ENCODE measurements at regions not wholly inside any gene's neighbourhood (a gene's known extent, or its start where the extent isn't known, plus 50 kb on each side); places are given as distances from the start of the nearest gene placed in this dataset.

DNA sequence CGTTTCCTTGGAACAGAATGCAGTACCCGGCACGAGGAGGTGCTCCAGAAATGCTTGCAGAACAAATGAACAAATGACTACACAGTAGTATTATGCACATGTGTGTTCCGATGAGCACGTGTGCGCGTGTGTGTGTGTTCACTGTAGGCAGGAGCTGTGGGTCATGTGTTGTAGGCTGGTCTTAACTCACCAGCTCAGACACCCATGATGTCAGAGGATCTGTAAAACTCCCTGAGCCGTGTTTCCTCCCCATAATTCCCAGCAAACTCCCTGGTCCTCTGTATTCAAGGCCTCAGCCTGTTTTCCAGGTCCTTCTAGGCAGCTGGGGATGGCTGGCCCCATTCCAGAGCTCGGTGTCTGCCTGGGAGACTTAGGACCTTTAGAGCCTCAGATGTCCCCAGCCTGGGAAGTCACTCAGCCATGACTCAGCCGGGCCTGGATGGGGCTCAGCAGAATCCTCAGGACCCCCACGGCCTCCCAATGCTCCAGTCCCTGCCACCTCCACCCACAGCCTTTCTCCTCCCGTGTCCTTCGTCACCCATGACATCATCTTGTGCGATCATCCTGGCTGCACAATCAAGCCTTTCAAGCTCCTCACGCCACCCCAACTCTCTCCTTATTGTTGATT, 475.0 kb upstream of the SULF2 start:
- no peak for DNase-seq (ENCODE audit: low spot score)
- ATAC-seq = no peak

DNA sequence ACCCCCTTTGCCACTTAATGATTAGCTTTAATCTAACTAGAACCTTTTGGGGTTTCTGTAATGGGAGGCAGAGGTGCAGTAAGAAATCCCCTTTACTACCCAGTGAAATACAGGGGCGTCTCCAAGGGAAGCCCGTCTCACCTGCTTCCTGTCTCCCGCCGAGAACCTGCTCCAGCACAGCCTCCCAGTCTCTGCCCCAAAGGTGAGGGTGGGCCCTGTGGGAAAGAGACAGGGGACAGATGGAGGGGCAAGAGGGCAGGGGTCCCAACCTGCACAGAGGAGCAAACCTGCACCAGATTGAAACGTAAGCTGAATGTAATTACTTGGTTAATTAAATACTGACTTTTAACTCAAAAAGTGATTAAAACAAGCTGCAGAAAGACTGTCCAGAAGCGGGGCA, 474.2 kb upstream of the SULF2 start:
- DNase-seq (ENCODE audit: low spot score) (no peak), ATAC-seq (no peak)

DNA sequence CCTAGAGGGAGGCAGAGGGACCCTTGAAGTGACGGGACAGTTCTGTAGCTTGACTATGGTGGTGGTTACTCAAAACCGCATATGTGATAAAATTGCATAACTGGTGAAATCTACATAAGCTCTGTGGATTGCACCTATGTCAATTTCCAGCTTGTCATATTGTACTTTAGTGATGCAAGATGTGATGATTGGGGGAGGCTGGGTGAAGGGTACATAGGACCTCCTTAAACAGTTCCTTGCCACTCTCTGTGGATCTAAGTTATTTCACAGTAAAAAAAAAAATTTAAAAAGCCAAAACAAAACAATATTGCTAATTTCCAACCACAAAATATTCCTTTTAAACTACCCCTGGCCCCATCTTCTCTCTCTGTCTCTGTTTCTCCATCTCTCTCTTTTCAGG, 472.6 kb upstream of the SULF2 start:
- ATAC-seq = no peak

DNA sequence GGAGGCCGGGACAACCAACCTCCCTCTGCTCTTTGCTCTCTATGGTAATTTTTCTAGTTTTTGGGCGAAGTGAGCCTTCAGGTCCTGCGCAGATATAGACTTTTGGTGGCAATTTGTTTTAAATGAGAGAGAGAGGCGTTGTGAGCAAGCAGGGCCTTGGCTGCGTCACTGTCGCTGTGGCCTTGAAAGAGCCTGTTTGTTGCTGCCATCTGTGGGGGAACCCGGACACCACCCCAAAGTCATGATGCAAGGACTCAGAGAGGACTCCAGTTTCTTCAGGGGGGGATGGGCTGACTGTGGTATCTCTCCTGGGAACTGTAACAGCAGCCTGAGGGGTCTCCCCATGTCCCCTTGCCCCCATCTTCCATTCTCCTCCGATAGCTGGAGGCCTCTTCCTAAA, 462.7 kb upstream of the SULF2 start:
- ATAC-seq = no peak
- DNase-seq (ENCODE audit: low spot score) = no peak

More for the DNA sequence above, 472.6 kb upstream of the SULF2 start:
- no peak for DNase-seq (ENCODE audit: low spot score)

DNA sequence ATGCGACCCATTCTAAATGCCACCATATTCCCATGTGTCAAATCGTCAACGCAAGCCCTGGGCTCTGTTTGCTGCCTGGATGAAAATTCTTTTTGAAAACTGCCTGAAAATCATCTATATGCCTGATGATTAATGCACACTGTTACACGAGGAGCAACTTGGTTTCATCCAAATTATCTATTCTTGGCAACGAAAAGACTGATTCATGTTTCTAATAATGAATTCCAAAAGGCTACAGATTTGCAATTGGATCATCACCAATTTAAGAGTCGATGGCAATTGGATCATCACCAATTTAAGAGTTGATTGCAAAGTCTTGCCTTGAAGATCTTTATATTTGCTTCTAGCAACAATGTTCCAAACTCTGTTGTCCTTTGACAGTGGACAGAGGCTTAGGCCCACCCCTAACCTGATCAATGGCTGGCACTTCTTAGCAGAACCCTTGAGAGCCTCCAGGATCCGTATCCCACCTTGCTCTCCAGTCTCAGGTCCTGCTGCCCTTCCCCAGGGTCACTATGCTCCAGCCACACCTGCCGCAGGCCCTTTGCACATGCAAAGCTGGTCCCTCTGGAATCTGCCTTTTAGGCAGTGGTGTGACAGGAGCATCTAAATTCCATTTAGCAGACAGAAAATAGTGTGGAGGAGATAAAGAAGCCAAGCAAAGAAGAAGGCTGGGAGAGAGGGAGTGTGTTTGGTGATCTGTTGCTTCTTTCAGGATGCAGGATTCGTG, 460.9 kb upstream of the SULF2 start:
- ATAC-seq (no peak), DNase-seq (ENCODE audit: low spot score) (no peak)

DNA sequence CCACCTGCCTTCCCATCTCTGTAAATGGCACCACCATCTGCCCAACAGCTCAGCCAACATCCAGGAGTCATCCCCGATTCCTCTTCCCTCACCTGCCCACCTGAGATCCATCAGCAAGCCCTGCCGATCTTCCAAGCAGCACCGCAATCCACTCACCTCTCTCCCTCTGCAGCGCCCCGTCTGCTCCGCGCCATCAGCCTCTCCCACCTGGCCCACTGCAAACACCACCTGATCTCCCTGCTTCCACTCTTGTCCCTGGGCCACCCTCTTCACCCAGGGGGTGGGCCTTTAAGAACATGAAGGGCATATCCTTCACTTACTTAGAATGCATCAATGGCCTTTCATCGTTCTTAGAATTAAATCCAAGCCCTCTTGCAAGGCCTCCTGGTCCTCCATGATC, 457.3 kb upstream of the SULF2 start:
- ATAC-seq (no peak), DNase-seq (ENCODE audit: low spot score) (no peak)

DNA sequence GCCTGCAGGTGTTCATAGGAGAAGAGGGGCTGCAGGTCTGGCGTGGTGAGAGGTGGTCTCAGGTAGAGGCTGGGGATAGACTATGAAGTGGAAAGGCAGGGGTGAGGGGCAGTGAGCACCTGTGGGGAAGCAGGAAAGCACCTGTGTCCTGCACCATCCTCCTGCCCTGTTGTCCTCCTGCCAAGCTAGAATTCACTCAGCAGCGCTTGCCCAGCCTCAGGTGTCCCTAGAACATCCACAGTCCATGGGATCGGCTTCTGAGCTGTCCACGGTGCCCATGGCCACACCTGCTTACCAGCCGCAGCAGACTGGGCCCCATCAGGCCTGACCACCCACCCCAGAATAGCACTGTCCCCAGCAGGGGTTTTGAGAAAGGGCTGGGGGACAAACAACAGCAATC, 456.2 kb upstream of the SULF2 start:
- ATAC-seq (no peak), DNase-seq (ENCODE audit: low spot score) (no peak)

DNA sequence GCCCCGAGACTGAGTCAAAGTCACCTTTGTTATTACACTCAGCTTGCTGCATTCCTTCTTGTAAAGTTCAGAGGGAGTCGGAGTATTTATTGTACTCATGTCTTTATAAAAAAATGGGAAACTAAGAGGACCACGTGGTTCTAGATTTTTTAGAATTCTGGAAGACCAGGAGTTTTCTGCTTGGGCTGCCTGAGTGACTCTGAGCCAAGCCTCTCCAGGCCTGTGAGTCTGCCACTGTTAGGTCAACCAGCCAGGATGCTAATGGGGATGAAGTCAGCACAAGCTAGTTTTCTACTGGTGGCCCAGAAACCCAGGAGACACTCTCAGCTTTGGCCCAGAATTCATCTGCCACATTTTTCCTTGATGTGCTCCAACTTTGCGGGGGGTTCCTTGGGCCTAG, 453.5 kb upstream of the SULF2 start:
- ATAC-seq (no peak), DNase-seq (ENCODE audit: low spot score) (no peak)

DNA sequence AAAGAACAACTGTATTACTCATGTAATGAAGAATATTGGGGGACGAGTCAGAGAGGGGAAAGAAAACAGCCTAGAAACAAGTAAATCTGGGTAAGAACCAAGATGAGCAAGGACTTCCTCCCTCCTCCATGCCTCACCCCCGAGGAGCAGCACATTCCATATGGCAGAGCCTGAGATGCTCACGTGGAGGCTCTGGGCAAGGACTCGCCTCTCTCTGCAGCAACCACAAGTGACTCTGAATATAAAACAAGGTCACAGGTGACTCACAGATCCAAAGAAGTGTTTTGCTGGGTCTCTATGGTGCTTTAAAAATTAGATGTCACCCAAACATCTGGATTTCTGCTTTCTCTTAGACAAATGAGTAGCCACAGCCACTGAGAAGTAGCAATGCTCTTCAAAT, 453.0 kb upstream of the SULF2 start:
- DNase-seq (ENCODE audit: low spot score) (no peak), ATAC-seq (no peak)

DNA sequence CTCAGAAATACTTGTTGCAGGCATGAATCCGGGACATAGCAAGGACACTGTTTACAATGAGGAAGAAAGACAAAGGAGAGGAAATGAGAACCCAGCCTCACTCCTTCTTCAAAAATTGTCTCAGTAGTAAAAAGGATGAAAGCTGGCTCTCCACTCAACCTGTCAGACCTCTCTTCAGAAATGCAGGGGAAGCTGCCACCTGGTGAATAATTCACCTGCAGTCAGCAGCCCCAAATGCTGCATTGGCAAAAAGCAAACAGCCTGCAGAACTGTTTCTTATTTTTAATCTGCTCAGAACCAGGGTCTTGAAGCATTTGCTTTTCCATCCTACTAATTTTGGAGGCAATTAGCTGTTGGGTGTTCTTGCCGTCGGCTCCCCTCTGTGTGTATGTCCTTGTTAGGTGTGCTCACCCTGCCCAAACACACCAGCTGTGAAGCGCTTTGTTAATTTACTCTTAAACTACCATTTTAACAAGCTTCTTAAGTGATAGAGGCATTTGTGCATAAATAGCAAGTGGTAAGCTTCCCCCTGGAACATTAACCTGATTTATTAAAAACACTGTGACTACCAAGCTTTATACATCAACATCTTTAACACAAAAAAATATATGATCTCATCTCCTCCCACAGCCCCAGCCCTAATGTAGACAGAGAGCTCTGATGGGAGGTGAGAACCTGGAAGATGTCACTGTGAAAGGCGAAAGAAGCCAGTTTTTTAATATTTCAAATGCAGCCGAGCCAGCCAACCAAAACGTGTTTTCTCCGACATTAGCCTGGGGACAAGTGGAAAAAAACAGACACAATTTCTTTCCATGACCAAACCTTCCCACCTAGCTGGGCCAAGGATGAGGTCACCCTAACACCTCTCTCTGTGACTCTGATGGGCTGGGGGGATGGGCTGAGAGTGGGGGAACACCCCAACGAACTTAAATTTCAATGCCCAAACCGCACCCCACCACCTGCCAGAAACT, 451.0 kb upstream of the SULF2 start:
- DNase-seq (ENCODE audit: low spot score) (no peak), ATAC-seq (no peak)

DNA sequence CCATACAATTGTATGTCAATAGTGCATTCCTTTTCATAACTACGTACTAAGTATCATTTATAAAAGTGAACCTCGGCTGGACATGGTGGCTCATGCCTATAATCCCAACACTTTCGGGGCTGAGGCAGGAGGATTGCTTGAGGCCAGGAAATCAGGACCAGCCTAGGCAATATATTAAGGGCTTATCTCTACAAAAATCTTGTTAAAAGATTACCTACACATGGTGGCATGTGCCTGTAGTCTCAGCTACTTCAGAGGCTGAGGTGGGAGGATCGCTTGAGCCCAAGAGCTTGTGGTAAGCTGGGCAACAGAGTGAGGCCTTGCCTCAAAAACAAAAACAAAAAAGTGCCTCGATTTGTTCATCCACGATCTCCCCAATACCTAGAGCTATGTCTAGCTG, 449.7 kb upstream of the SULF2 start:
- ATAC-seq (no peak), DNase-seq (ENCODE audit: low spot score) (no peak)

DNA sequence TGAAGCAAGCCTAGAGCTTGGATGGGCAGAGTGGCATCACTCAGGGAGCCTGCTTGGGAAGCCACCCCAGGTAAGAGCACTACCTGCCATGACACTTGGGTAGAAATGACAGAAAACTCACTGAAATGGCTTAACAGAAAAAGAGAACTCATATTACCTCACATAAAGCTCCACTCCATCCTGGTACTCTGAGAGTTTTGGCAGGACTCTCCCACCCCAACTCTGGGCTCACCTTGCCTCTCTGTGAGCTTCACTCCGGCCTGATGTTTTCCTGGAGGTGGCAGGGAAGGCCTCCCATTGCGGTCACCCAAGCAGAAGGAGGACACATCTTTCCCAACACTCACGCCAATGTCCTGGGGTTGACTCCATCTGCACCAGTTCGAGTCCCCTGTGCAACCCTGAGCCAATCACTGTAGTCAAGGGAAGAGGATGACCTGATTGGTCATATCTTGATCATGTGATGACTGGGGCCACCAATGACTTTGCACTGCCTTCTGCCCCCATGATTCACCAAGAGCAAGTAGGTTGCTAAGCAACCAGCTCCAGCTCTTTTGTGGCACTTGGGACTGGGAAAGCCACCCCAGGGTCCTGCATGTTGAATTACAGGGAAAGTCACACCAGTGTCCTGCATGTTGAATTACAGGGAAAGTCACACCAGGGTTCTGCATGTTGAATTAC, 446.1 kb upstream of the SULF2 start:
- ATAC-seq (no peak), DNase-seq (ENCODE audit: low spot score) (no peak)

DNA sequence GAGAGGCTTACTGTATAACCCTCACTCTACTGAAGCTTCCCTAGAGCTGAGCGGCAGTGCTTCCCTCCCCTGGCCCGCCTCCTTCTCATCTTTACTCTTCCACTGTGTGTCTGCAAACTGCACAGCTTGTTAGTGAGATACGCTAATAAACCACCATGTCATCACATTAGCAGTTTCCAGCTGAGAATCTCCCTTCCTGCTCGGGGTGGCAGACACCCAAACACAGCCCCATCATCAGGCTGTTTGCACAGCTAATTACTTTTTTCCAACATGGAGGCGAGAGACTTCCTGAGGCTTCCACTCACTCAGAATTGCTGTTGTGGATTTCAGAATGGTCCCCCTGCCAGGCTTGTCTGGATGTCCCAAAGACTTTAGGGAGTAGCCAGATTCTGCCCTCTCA, 444.9 kb upstream of the SULF2 start:
- DNase-seq (ENCODE audit: low spot score) = no peak
- no peak for ATAC-seq

DNA sequence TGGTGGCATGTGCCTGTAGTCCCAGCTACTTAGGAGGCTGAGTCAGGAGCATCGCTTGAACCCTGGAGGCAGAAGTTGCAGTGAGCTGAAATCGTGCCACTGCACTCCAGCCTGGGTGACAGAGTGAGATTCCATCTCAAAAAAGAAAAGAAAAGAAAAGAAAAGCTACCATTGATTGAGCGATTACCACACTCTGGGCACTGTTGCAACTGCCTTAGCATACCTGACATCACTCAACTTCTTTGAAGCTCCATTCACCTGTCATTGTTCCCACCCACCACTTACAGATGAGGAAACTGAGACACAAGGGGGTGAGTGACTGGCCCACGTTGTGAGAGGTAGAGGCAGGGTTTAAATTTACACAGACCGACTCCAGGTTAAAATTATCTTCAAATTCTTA, 442.1 kb upstream of the SULF2 start:
- ATAC-seq = no peak
- DNase-seq (ENCODE audit: low spot score) = no peak

DNA sequence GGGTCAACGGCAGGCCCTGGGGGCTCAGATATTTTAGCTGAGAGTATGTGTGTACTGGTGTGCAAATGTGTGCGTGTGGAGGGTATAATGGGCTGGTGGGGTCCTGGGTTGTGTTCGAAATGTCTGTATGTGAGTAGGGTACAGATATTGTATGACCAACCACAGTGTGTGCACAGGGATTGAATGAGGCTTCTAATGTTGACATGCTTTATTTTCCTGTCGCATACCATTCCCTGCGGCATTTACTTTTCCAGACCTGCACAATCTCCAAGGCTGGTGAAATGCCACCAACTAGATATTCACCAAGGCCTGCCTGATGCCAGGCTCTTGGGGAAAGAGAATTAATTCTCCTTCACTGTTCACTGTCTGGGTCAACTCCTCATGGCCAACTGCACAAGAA, 441.4 kb upstream of the SULF2 start:
- ATAC-seq (no peak), DNase-seq (ENCODE audit: low spot score) (no peak)

DNA sequence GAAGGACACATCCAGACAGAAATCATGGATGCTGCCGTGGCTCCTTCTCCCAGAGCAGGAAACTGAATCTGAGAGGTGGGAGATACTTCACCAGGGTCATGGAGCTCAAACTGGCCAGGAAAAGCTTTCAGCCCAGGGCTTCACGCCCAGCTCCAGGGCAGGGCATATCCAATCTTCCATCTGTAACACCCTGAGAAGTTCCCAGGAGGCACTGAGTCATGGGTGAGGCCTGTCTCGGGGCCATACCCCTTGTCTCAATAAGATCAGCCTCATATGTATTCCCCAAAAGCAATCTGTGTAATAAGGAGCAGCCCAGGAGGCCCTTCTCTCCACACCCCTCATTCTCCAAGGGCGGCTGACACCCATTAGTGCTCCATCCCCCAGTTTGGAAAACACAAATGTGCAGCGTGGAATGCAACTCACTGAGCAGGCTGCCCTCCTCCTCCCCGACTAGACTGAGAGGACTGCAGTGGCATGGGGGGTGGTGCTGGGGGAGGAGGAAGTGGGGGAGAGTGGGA, 439.3 kb upstream of the SULF2 start:
- DNase-seq (ENCODE audit: low spot score) (no peak), ATAC-seq (no peak)

DNA sequence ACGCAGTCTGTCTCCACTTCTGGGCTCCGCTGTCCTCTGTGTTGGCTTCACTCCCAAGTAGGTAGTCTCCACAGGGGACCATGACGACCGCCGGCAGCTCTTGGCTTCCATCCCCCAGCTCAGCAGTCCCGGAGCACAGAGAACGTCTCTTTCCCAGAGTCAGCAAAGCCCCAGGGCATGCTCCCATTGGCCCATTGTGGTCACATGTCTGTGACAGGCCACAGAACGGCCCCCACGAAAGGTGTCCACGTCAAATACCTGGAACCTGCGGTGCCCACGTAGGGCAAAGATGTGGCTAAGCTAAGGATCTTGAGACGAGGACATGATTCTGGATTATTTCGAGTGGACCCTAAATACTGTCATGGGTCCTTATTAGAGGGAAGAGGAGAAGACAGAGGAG, 438.4 kb upstream of the SULF2 start:
- DNase-seq (ENCODE audit: low spot score) (no peak), ATAC-seq (no peak)

DNA sequence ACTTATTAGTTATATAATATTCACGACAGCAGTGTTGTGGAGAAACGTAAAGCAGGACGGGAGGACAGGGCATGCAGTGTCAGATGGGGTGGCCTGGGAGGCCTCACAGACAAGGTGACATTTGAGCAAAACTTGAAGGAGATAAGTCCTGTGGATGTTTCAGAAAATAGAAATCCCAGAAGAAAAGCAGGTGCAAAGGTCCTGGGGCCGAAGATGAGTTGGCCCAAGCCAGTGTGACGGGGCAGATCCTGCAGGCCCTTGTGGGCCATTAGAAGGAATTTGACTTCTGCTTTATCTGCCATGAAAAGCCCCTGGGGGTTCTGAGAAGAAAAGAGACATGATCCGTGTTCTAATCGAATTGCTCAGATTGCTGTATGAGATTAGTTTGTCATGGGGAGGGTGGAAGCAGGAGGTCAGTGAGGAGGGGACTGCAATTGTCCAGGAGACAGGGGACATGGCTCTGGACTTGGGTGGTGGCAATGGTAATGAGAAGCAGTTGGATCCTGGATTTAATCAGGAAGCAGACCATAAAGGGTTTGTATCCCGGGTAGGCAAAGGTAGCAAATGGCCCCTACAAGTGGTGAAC, 437.4 kb upstream of the SULF2 start:
- no peak for ATAC-seq

DNA sequence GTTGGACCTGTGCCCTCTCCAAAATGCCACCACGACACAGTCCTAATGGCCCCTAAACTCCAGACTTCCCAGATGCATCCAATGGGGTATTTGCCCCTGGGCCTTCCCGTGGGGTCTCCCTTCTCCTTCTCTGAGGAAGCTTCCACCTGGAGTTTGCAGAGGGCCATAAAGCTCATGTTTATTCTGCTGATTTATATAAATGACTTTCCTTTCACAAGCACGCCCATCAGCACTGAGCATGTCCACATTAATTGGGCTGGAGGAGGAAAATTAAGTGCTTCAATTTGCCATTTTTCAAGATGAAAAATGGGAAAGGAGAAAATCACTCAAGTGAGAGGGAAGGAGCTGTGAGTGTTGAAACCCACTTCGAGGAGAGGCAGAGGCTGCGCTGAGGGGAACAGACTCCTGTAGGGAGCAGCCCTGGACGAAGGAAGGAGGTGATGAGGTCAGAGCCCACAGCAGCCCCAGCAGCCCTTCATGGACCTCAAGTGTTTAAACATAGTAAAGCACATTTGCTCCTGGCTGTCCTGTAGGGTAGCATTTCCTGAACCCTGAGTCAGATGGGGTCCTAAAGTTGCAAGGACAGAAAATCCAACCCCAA, 434.9 kb upstream of the SULF2 start:
- ATAC-seq (no peak), DNase-seq (ENCODE audit: low spot score) (no peak)

More for the DNA sequence above, 437.4 kb upstream of the SULF2 start:
- no peak for DNase-seq (ENCODE audit: low spot score)

DNA sequence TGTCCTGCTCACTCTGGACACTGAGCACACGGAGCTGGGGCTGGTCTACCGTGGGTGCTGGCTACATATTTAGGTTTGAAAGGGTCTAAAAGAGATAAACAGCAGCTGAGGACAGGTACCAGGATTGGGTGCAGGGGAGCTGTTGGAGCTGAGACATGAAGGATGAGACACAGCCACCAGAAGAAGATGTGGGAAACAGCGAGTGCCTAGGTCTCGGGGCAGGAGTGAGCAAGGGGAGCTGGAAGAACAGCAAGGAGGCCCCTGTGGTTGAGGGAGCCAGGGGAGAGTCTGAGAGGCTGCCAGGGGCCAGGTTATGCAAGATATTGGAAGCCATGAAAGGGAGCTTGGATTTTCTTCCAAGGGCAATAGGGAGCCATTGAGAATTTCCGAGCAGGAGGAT, 434.0 kb upstream of the SULF2 start:
- DNase-seq (ENCODE audit: low spot score) (no peak), ATAC-seq (no peak)

All from left lobe of liver (tissue), 2 donors.